Astrocyte of the cerebellum (primary cell): ENCODE measurements at regions not wholly inside any gene's neighbourhood (a gene's known extent, or its start where the extent isn't known, plus 50 kb on each side); places are given as distances from the start of the nearest gene placed in this dataset.
"Not testable (repeated sequence)": the region's sequence is repeated elsewhere in the genome, so short reads cannot be mapped to it uniquely, and the experiment has no call there.

Experiments used
- DNase-seq: peaks from one replicate; pipeline ENCODE4 v3.0.0-alpha.2; 2011; ENCODE audit warnings: low read depth
- H3K4me3 ChIP-seq: 2 replicates; pipeline ENCODE4 v1.5.1; 2011; ENCODE audit warnings: mild to moderate bottlenecking, low read depth, low read length, moderate library complexity
- CTCF ChIP-seq: IDR thresholded peaks from 2 replicates; pipeline ENCODE4 v1.5.1; 2012; ENCODE audit warnings: low read length, low read depth, moderate library complexity, mild to moderate bottlenecking; ENCODE audit errors: missing control alignments
- in situ Hi-C: cut with HindIII; loops from 2 replicates; pipeline ENCODE4 v1.10.0; 2017; ENCODE audit warnings: low sequenced_read_pairs

GRCh38 chr4:129261584-129261983 is 165.6 kb downstream of the C4orf33 start:
- H3K4me3 ChIP-seq = no peak overlapping the region
- no peak for TF ChIP-seq CTCF
- in situ Hi-C loops = no loop called here
- no peak for DNase-seq

GRCh38 chr4:129264008-129264657 is 168.2 kb downstream of the C4orf33 start:
- DNase-seq = no peak
- TF ChIP-seq CTCF = no peak
- H3K4me3 ChIP-seq = no peak overlapping the region
- in situ Hi-C loops = no loop called here

- in situ Hi-C loops = no loop called here
- no peak for DNase-seq
- H3K4me3 ChIP-seq = no peak overlapping the region
- TF ChIP-seq CTCF = no peak
Observed at GRCh38 chr4:129278868-129279267, 182.9 kb downstream of the C4orf33 start.

GRCh38 chr4:129282293-129282692 is 186.3 kb downstream of the C4orf33 start:
- TF ChIP-seq CTCF = no peak
- in situ Hi-C loops = no loop called here
- no peak overlapping the region for H3K4me3 ChIP-seq
- no peak for DNase-seq

- DNase-seq, H3K4me3 ChIP-seq, in situ Hi-C loops: not testable (repeated sequence)
Observed at GRCh38 chr4:129292194-129292593, 196.2 kb downstream of the C4orf33 start.

GRCh38 chr4:129314781-129315180 is 218.8 kb downstream of the C4orf33 start:
- in situ Hi-C loops = no loop called here
- TF ChIP-seq CTCF = no peak
- no peak for DNase-seq
- no peak overlapping the region for H3K4me3 ChIP-seq

- no peak overlapping the region for H3K4me3 ChIP-seq
- no peak for TF ChIP-seq CTCF
- no peak for DNase-seq
- in situ Hi-C loops = no loop called here
Observed at GRCh38 chr4:129322920-129323319, 227.0 kb downstream of the C4orf33 start.
